Ectodermal cell (in vitro differentiated cells): ENCODE measurements at regions not wholly inside any gene's neighbourhood (a gene's known extent, or its start where the extent isn't known, plus 50 kb on each side); places are given as distances from the start of the nearest gene placed in this dataset.

Experiments used
- H3K27ac ChIP-seq: 2 replicates; pipeline ENCODE4 v1.7.0; 2013; ENCODE audit warnings: mild to moderate bottlenecking, low read depth, low read length; ENCODE audit not compliant: insufficient read depth, poor library complexity, severe bottlenecking
- H3K27me3 ChIP-seq: 2 replicates; pipeline ENCODE4 v1.7.0; 2013; ENCODE audit warnings: mild to moderate bottlenecking, low read length; ENCODE audit not compliant: insufficient read depth, control insufficient read depth, poor library complexity, severe bottlenecking
- H3K36me3 ChIP-seq: one replicate; pipeline ENCODE4 v1.7.0; 2013; ENCODE audit warnings: low read length; ENCODE audit not compliant: control insufficient read depth, insufficient read depth
- H3K4me1 ChIP-seq: one replicate; pipeline ENCODE4 v1.7.0; 2013; ENCODE audit warnings: low read length; ENCODE audit not compliant: control insufficient read depth, insufficient read depth
- H3K4me3 ChIP-seq: 2 replicates; pipeline ENCODE4 v1.7.0; 2013; ENCODE audit warnings: low read depth, low read length, control low read depth; ENCODE audit not compliant: insufficient read depth
- H3K9me3 ChIP-seq: 2 replicates; pipeline ENCODE4 v1.7.0; 2013; ENCODE audit warnings: mild to moderate bottlenecking, low read length, moderate library complexity; ENCODE audit not compliant: control insufficient read depth
- WGBS, 2 experiments: methylation state at CpG; one replicate each; pipeline ENCODE4 v1.1.7; 2013; ENCODE audit warnings: missing lambda C conversion rate in 2 of 2; 5-methylcytosine and 5-hydroxymethylcytosine counted together

DNA sequence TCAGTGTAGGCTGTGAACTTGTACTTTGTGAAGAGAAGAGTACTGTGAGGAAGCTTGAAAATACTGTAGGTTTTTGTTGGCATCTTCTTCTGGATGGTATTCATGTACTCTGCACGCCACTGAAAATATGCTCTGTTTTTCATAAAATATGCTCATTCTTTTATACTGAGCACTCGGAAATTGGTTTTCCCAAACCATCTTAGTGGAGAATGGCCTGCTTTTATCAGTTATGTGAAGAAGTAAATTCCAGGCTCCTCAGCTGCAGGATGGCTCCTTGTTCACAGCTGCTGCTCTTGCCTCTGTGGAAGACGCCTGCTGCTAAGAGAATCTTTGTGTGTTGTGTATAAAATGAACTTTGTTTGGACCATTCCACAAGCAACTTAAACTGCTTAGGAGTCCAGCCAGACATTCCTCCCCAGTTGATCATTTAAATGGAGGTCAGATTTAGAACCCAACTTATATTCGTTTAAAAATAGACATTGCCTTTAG, 443.5 kb upstream of the RGS6 start:
- Histone ChIP-seq H3K27me3 (no peaks in the 10 kb centered on the region), H3K4me3 (no peak overlapping the region), H3K4me1 (no peaks in the 10 kb centered on the region), H3K27ac (peak overlapping the region; percentile 2), H3K36me3 (no peaks in the 10 kb centered on the region), H3K9me3 (no peaks in the 10 kb centered on the region)
- 76 to 89% methylated on average over 4 of the region's 4 CpGs for WGBS, 2 experiments

DNA sequence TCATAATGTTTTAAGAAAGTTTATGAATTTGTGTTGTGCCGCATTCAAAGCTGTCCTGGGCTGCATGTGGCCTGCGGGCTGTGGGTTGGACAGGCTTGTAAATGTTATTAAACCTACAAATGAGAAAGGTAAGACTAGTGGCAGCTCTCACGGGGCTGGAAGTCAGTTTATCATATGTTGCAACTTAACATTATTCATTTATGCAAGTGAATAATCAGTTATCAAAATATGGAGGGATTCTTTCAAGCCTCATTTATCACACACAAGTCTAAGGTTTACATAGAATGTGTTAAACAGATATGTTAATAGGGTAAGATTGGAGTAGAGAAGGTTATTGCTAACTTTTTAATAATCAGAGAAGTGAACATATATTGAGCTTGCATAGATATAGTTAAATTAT, 442.5 kb upstream of the RGS6 start:
- H3K4me1 ChIP-seq = no peaks in the 10 kb centered on the region
- no peaks in the 10 kb centered on the region for H3K9me3 ChIP-seq
- WGBS, 2 experiments = 96 to 100% methylated on average over 2 of the region's 3 CpGs
- H3K36me3 ChIP-seq = no peaks in the 10 kb centered on the region
- no peak overlapping the region for H3K27ac ChIP-seq
- no peaks in the 10 kb centered on the region for H3K27me3 ChIP-seq
- H3K4me3 ChIP-seq = no peak overlapping the region

DNA sequence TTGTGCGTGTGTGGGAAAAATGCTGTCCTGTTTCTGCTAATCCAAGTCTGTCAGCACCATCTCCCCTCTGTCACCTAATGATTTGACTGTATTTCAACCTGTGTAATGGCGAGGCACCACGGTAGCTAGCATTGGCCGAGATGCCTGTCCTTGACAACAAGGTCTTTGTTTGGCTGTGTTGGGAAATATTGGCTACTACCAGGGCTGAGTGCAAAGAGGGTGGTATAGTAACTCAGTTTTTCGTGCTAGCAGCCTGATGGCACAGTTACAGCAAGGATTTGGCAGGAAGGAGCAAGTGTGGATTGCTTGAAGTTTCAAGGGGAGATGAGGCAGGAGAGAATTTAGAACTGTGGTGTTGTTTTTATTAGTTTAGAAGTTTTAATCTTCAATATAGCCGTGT, 440.3 kb upstream of the RGS6 start:
- no peaks in the 10 kb centered on the region for H3K36me3 ChIP-seq
- 94 to 95% methylated on average over 6 of the region's 6 CpGs for WGBS, 2 experiments
- H3K4me1 ChIP-seq = no peaks in the 10 kb centered on the region
- no peak overlapping the region for H3K27ac ChIP-seq
- H3K27me3 ChIP-seq = no peaks in the 10 kb centered on the region
- no peaks in the 10 kb centered on the region for H3K9me3 ChIP-seq
- no peak overlapping the region for H3K4me3 ChIP-seq

DNA sequence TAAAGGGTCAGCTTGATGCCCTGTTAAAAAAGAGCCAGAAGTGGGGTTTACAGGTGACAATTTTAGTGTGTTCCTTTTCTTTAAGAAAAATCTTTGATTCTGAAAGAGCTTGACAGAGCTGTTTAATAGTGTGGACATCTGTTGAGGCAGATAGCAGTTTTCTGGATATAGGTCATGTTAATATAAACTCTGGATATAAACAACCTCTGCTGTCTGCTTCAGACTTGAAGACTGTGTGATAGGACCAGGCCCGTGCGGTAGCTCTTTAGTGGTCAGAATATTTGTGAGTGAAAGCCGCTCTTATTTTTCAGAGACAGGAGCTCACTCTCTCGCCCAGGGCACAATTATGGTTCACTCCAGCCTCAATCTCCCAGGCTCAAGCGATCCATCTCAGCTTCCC, 439.9 kb upstream of the RGS6 start:
- 91 to 93% methylated on average over 5 of the region's 5 CpGs for WGBS, 2 experiments
- Histone ChIP-seq H3K36me3 (no peaks in the 10 kb centered on the region), H3K4me1 (no peaks in the 10 kb centered on the region), H3K9me3 (no peaks in the 10 kb centered on the region), H3K27ac (no peak overlapping the region), H3K4me3 (no peak overlapping the region), H3K27me3 (no peaks in the 10 kb centered on the region)

DNA sequence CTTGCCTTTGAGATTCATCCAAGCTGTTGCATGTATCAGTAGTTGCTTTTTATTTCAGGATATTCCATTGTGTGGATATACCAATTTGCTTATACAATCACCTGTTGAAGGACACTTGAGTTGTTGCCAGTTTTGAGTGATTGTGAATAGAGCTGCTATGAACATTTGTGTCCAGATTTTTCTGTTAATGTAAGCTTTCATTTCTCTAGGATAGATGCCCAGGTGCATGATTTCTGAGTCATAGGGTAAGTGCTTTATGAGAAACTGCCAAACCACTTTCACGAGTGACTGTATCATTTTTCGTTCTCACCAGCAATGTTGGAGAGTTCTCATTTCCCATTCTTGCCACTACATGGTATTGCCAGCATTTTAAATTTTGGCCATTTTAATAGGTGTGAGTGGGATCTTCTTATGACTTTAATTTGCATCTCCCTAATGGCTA, 434.6 kb upstream of the RGS6 start:
- no peaks in the 10 kb centered on the region for H3K27me3 ChIP-seq
- H3K4me3 ChIP-seq = no peak overlapping the region
- no peaks in the 10 kb centered on the region for H3K4me1 ChIP-seq
- H3K36me3 ChIP-seq = no peaks in the 10 kb centered on the region
- H3K9me3 ChIP-seq = no peaks in the 10 kb centered on the region
- WGBS, 2 experiments = 94 to 95% methylated on average over 2 of the region's 2 CpGs
- no peak overlapping the region for H3K27ac ChIP-seq

DNA sequence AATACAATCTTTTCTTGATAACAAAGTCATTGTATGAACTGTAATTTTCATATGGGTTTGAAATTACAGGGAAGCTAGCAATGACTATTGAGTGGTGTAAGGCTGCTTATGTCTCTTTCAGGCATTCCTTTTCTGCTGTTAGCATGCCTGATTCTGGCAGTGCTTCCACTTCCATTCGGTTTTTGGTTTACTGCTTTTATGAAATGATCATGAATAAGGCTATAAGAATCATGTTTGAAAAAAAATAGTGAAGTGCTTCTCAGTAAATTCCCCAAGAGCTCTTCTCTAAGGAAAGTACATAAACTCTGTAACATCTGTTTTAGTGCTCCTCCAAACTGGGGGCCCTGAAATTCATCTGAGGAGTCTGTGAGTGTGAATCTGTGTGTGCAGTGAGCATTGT, 434.0 kb upstream of the RGS6 start:
- Histone ChIP-seq H3K27ac (no peak overlapping the region), H3K4me1 (no peaks in the 10 kb centered on the region), H3K9me3 (no peaks in the 10 kb centered on the region), H3K27me3 (no peaks in the 10 kb centered on the region), H3K36me3 (no peaks in the 10 kb centered on the region), H3K4me3 (no peak overlapping the region)
- 88 to 100% methylated on average over 1 of the region's 1 CpG for WGBS, 2 experiments

DNA sequence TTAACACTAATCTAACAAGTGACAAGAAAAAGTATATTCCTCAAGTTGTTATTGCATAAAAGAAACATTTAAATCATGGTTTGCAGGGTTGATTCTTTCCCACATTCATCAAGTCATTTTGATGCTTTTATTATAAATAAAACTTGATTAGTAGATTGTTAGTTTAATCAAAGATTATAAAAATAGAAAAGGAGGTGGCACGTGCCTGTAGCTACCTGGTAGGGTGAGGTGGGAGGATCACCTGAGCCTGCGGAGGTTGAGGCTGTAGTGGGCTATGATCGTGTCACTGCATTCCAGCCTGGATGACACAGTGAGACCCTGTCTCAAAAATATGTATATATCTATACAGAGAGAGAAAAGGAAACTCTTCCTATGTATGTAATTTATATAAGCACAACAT, 433.2 kb upstream of the RGS6 start:
- H3K27me3 ChIP-seq = no peaks in the 10 kb centered on the region
- H3K36me3 ChIP-seq = no peaks in the 10 kb centered on the region
- H3K4me1 ChIP-seq = no peaks in the 10 kb centered on the region
- WGBS, 2 experiments = 88 to 95% methylated on average over 2 to 3 of the region's 3 CpGs
- H3K4me3 ChIP-seq = no peak overlapping the region
- no peaks in the 10 kb centered on the region for H3K9me3 ChIP-seq
- no peak overlapping the region for H3K27ac ChIP-seq

DNA sequence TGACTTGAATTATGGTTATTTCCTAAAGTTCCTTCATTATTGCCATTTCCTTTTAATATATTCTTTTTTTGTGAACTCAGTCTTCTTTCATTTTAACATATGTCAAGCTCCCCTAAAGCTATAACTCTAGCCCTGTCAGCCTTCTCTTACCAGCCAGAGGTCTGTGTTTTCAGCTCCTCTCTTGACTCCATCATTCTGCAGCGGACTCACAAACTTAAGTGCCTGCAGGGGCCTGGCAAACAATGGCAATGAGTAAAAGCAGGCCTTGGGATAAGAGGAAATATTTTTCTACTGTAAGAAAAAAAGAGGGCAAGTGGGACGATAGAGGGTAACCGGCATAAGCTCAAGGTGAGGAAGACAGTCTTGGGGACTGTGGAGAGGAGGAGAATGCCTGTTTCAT, 424.5 kb upstream of the RGS6 start:
- Histone ChIP-seq H3K4me1 (peaks cover 3% of the 10 kb centered on the region), H3K27me3 (no peaks in the 10 kb centered on the region), H3K27ac (no peak overlapping the region), H3K36me3 (no peaks in the 10 kb centered on the region), H3K4me3 (no peak overlapping the region), H3K9me3 (no peaks in the 10 kb centered on the region)
- WGBS, 2 experiments = 83 to 85% methylated on average over 3 of the region's 3 CpGs

DNA sequence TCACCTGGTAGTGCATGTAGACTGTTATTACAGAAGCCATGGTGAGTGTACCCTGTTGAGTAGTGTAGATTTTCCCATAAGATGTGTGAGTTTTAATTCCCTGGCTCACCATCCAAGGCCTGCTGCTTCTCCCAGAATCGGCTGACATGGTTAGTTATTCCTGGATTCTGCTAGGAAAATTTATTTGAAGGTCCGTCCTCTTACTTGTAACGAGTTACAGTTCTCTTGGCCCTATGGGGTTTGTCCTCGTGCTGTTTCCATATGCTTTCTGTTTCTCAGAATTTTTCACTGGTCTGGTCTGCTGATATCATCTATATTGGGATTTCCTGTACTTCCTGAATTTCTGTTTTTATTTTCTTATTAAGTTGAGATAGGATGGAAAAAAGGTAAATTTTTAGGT, 423.3 kb upstream of the RGS6 start:
- Histone ChIP-seq H3K4me1 (peaks cover 3% of the 10 kb centered on the region), H3K36me3 (no peaks in the 10 kb centered on the region), H3K27ac (no peak overlapping the region), H3K27me3 (no peaks in the 10 kb centered on the region), H3K9me3 (no peaks in the 10 kb centered on the region), H3K4me3 (no peak overlapping the region)
- 93 to 97% methylated on average over 4 of the region's 4 CpGs for WGBS, 2 experiments

DNA sequence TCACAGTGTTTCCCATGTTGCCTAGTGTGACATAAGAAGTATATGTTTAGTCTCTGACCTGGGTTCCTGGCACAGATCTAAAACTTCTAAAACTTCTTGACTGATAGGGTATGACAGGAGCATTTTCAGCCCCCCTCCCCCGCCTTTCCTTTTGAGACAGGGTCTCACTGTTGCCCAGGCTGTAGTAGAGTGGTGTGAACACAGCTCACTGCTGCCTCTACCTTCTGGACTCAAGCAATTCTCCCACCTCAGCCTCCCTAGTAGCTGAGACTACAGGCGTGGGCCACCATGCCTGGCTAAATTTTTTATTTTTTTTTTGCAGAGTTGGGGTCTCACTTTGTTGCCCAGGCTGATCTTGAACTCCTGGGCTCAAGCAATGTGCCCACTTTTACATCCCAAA, 421.1 kb upstream of the RGS6 start:
- 89 to 90% methylated on average over 2 of the region's 2 CpGs for WGBS, 2 experiments

More for the DNA sequence above, 421.1 kb upstream of the RGS6 start:
- Histone ChIP-seq H3K36me3 (no peaks in the 10 kb centered on the region), H3K4me1 (no peaks in the 10 kb centered on the region), H3K4me3 (no peak overlapping the region), H3K9me3 (no peaks in the 10 kb centered on the region), H3K27ac (no peak overlapping the region), H3K27me3 (no peaks in the 10 kb centered on the region)
